ENCODE measurements at regions not wholly inside any gene's neighbourhood (a gene's known extent, or its start where the extent isn't known, plus 50 kb on each side); places are given as distances from the start of the nearest gene placed in this dataset.

DNA sequence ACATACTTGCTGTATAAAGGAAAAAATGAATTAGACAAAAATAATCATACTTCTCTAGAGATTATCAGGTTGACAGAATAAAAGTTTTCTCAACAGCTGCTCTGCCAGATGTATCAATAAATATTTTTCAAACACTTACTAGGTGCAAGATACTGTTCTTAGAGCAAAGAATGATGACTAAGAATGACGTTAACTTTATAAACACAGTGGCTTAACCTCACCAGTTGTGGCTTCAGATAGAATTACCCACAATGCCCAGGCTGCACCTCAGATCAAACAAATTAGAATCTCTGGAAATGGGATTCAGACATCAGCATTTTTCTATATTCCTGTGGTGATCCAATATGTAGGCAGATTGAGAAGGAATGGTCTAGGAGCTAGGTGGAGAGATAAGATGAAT, 422.4 kb upstream of the ATP11B start:
- Histone ChIP-seq H3K4me1 (ENCODE audit: insufficient read depth, low read length, severe bottlenecking) (no peaks in the 10 kb centered on the region), H3K27ac (ENCODE audit: low read depth, low read length, poor library complexity, severe bottlenecking) (no peak overlapping the region), H3K4me3 (ENCODE audit: low read depth, low read length, poor library complexity, severe bottlenecking) (no peak overlapping the region), H3K79me2 (ENCODE audit: insufficient read depth, low read length) (no peaks in the 10 kb centered on the region), H3F3A (ENCODE audit: insufficient read depth, low read length) (no peaks in the 10 kb centered on the region), H3K36me3 (ENCODE audit: insufficient read depth, low read length) (no peaks in the 10 kb centered on the region), H3K9me2 (ENCODE audit: low read depth, low read length) (no peaks in the 10 kb centered on the region), H3K4me2 (ENCODE audit: low read length) (no peak overlapping the region), H2AFZ (ENCODE audit: low read length) (no peak overlapping the region), H3K27me3 (ENCODE audit: insufficient read depth, low read length) (no peaks in the 10 kb centered on the region), H3K9me3 (ENCODE audit: low read length) (no peaks in the 10 kb centered on the region), H4K20me1 (ENCODE audit: insufficient read depth, low read length) (no peaks in the 10 kb centered on the region), H3K9ac (ENCODE audit: low read length) (no peak overlapping the region)
- no peak for TF ChIP-seq EZH2 (IDR thresholded peaks at IDR 0.05; ENCODE audit: borderline replicate concordance, low read length)
- TF ChIP-seq, protein P1, sequence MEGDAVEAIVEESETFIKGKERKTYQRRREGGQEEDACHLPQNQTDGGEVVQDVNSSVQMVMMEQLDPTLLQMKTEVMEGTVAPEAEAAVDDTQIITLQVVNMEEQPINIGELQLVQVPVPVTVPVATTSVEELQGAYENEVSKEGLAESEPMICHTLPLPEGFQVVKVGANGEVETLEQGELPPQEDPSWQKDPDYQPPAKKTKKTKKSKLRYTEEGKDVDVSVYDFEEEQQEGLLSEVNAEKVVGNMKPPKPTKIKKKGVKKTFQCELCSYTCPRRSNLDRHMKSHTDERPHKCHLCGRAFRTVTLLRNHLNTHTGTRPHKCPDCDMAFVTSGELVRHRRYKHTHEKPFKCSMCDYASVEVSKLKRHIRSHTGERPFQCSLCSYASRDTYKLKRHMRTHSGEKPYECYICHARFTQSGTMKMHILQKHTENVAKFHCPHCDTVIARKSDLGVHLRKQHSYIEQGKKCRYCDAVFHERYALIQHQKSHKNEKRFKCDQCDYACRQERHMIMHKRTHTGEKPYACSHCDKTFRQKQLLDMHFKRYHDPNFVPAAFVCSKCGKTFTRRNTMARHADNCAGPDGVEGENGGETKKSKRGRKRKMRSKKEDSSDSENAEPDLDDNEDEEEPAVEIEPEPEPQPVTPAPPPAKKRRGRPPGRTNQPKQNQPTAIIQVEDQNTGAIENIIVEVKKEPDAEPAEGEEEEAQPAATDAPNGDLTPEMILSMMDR (IDR thresholded peaks at IDR 0.05; ENCODE audit: low read length), result no peak

DNA sequence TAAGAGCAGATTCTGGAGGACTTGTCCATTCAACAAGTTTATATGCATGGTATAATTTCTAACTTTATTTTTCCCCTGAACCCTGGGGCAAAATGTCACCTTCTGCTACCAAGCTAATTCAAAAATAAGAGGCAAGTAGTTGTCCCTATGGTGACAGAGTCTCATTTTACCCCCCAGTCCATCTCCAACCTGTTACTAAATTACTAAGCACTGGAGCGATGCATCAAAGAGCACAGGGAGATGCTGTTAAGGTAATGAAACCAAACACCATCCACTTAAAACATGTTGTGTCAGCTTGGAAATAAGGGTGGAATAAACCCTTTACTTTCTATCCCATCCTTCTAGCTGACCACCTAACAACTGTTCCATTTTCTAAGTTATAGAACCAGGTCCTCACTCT, 417.4 kb upstream of the ATP11B start:
- Histone ChIP-seq H3K4me1 (ENCODE audit: insufficient read depth, low read length, severe bottlenecking) (no peaks in the 10 kb centered on the region), H4K20me1 (ENCODE audit: insufficient read depth, low read length) (no peaks in the 10 kb centered on the region), H3K9me3 (ENCODE audit: low read length) (no peaks in the 10 kb centered on the region), H3K36me3 (ENCODE audit: insufficient read depth, low read length) (no peaks in the 10 kb centered on the region), H2AFZ (ENCODE audit: low read length) (no peak overlapping the region), H3F3A (ENCODE audit: insufficient read depth, low read length) (no peaks in the 10 kb centered on the region), H3K9me2 (ENCODE audit: low read depth, low read length) (no peaks in the 10 kb centered on the region), H3K4me3 (ENCODE audit: low read depth, low read length, poor library complexity, severe bottlenecking) (no peak overlapping the region), H3K4me2 (ENCODE audit: low read length) (no peak overlapping the region), H3K79me2 (ENCODE audit: insufficient read depth, low read length) (no peaks in the 10 kb centered on the region), H3K27ac (ENCODE audit: low read depth, low read length, poor library complexity, severe bottlenecking) (no peak overlapping the region), H3K9ac (ENCODE audit: low read length) (no peak overlapping the region), H3K27me3 (ENCODE audit: insufficient read depth, low read length) (no peaks in the 10 kb centered on the region)
- TF ChIP-seq EZH2 (IDR thresholded peaks at IDR 0.05; ENCODE audit: borderline replicate concordance, low read length), result no peak
- TF ChIP-seq, protein P1 (IDR thresholded peaks at IDR 0.05; ENCODE audit: low read length), result no peak

DNA sequence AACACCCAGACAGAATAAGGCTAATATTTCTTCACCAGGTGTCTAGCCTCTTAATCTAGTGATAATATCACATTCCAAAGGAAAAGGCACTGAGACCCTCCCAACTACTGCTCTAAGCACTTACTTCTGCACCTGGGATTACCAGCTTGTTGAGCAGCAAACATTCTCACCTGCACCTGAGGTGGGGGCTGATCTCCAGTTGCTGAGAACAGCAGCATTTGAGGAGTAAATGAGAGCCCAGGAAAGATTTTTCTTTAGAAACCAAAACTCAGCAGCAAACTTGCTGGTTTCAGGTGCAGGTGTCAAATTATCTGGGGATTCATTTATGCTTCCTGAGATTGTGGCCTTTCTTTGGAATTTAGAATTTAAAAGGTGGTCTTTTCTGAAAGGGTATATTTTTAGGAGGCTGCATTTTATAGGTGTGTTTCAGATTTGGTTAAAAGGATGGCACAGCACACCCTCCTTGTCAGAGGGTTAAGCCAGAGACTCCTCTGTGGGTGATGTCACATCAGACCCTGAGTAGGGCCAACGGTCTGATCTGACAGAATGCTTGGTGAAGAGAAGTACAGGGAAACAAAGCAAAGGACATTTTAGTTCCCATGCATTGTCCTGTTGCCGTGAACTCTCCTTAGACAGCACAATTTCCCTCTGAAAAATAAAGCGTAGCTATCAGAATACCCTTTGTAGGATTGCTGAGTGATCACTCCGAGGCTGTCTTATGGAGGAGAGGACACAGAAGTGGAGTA, 411.0 kb upstream of the ATP11B start:
- Histone ChIP-seq H3K4me2 (ENCODE audit: low read length) (no peak overlapping the region), H3K36me3 (ENCODE audit: insufficient read depth, low read length) (no peaks in the 10 kb centered on the region), H3K9ac (ENCODE audit: low read length) (no peak overlapping the region), H3K79me2 (ENCODE audit: insufficient read depth, low read length) (no peaks in the 10 kb centered on the region), H3K9me2 (ENCODE audit: low read depth, low read length) (no peaks in the 10 kb centered on the region), H3K27me3 (ENCODE audit: insufficient read depth, low read length) (no peaks in the 10 kb centered on the region), H3K27ac (ENCODE audit: low read depth, low read length, poor library complexity, severe bottlenecking) (no peak overlapping the region), H2AFZ (ENCODE audit: low read length) (no peak overlapping the region), H3K4me1 (ENCODE audit: insufficient read depth, low read length, severe bottlenecking) (no peaks in the 10 kb centered on the region), H3F3A (ENCODE audit: insufficient read depth, low read length) (no peaks in the 10 kb centered on the region), H3K9me3 (ENCODE audit: low read length) (no peaks in the 10 kb centered on the region), H4K20me1 (ENCODE audit: insufficient read depth, low read length) (no peaks in the 10 kb centered on the region), H3K4me3 (ENCODE audit: low read depth, low read length, poor library complexity, severe bottlenecking) (no peak overlapping the region)
- TF ChIP-seq, protein P1 (IDR thresholded peaks at IDR 0.05; ENCODE audit: low read length), result no peak
- no peak for TF ChIP-seq EZH2 (IDR thresholded peaks at IDR 0.05; ENCODE audit: borderline replicate concordance, low read length)

Data from OCI-LY1 (cell line).